HUES48 (cell line): ENCODE measurements at regions not wholly inside any gene's neighbourhood (a gene's known extent, or its start where the extent isn't known, plus 50 kb on each side); places are given as distances from the start of the nearest gene placed in this dataset.

ENCODE experiments used
- H3K27ac ChIP-seq: one replicate; pipeline ENCODE4 v1.7.0; 2013; ENCODE audit warnings: low read depth, low read length, inconsistent platforms
- H3K27me3 ChIP-seq: 2 replicates; pipeline ENCODE4 v1.6.1; 2013; ENCODE audit warnings: mild to moderate bottlenecking, low read length; ENCODE audit not compliant: control insufficient read depth, insufficient read depth
- H3K36me3 ChIP-seq: 2 replicates; pipeline ENCODE4 v1.6.1; 2013; ENCODE audit warnings: low read length; ENCODE audit not compliant: control insufficient read depth, insufficient read depth
- H3K4me1 ChIP-seq: 2 replicates; pipeline ENCODE4 v1.6.1; 2013; ENCODE audit warnings: mild to moderate bottlenecking, low read length; ENCODE audit not compliant: control insufficient read depth, insufficient read depth
- H3K4me3 ChIP-seq: 2 replicates; pipeline ENCODE4 v1.5.1; 2013; ENCODE audit warnings: mild to moderate bottlenecking, low read depth, low read length
- H3K9ac ChIP-seq: 2 replicates; pipeline ENCODE4 v1.6.1; 2013; ENCODE audit warnings: mild to moderate bottlenecking, low read depth, low read length, moderate library complexity
- H3K9me3 ChIP-seq: 2 replicates; pipeline ENCODE4 v1.6.1; 2013; ENCODE audit warnings: low read length; ENCODE audit not compliant: control insufficient read depth, insufficient read depth

GRCh38 chr2:168404764-168405163 lies 51.3 kb upstream of the CERS6 start:
- Histone ChIP-seq H3K27ac (no peak overlapping the region), H3K9ac (no peak overlapping the region), H3K4me3 (no peak overlapping the region), H3K4me1 (no peaks in the 10 kb centered on the region), H3K27me3 (no peaks in the 10 kb centered on the region), H3K9me3 (no peaks in the 10 kb centered on the region), H3K36me3 (no peaks in the 10 kb centered on the region)
